Breast epithelium (tissue), 4 donors: ENCODE measurements at regions not wholly inside any gene's neighbourhood (a gene's known extent, or its start where the extent isn't known, plus 50 kb on each side); places are given as distances from the start of the nearest gene placed in this dataset.

Source experiments
- DNase-seq, 2 donors: peaks; one replicate each; pipeline ENCODE4 v3.0.0-alpha.2; 2019; ENCODE audit warnings: low spot score in 2 of 2
- H3K27ac ChIP-seq, 2 donors: fragments of 200-600 bp; sonication (generic) in 1 of 2; one replicate each; pipeline ENCODE4 v1.5.1; 2016 to 2019; ENCODE audit warnings: mild to moderate bottlenecking in 1 of 2
- H3K27me3 ChIP-seq, 2 donors: fragments of 200-600 bp; sonication (generic) in 1 of 2; one replicate each; pipeline versions ENCODE4 v1.5.1 to v1.6.0; 2017 to 2019; ENCODE audit warnings: control low read depth in 1 of 2, mild to moderate bottlenecking in 1 of 2
- H3K36me3 ChIP-seq: fragments of 200-600 bp; one replicate; pipeline ENCODE4 v1.5.1; 2019
- H3K4me1 ChIP-seq, 2 donors: fragments of 200-600 bp; sonication (generic); one replicate each; pipeline ENCODE4 v1.5.1; 2016 to 2019; ENCODE audit warnings: control low read depth in 1 of 2
- H3K4me3 ChIP-seq, 3 donors: fragments of 200-600 bp; sonication (generic); 1 replicate in 2 of 3; 2 replicates in 1 of 3; pipeline ENCODE4 v1.5.1; 2016 to 2019; ENCODE audit warnings: mild to moderate bottlenecking in 3 of 3, moderate library complexity in 2 of 3
- H3K9me3 ChIP-seq, 2 donors: fragments of 200-600 bp; sonication (generic) in 1 of 2; one replicate each; pipeline ENCODE4 v1.5.1; 2016 to 2019; ENCODE audit warnings: control low read depth in 1 of 2
- POLR2A ChIP-seq: fragments of 450-650 bp; IDR thresholded peaks from one replicate; pipeline ENCODE4 v1.6.1; 2016; ENCODE audit warnings: antibody characterized with exemption, mild to moderate bottlenecking, moderate library complexity
- POLR2AphosphoS5 ChIP-seq, 3 donors: sonication (generic); formaldehyde crosslinking; IDR thresholded peaks; one replicate each; pipeline ENCODE4 v1.6.1; 2017; ENCODE audit warnings: antibody characterized with exemption in 3 of 3
- intact Hi-C: fragments of 100-400 bp; cut with DNase I; formaldehyde crosslinking; loops from one replicate; pipeline ENCODE4 v1.15.1; 2023; ENCODE audit warnings: low total_unique reads
- TF ChIP-seq, protein P1 (sequence below), 3 donors: fragments of 450-650 bp; IDR thresholded peaks; one replicate each; pipeline ENCODE4 v1.5.1; 2016 to 2017; ENCODE audit warnings: antibody characterized with exemption in 3 of 3, mild to moderate bottlenecking in 3 of 3, moderate library complexity in 3 of 3

DNA sequence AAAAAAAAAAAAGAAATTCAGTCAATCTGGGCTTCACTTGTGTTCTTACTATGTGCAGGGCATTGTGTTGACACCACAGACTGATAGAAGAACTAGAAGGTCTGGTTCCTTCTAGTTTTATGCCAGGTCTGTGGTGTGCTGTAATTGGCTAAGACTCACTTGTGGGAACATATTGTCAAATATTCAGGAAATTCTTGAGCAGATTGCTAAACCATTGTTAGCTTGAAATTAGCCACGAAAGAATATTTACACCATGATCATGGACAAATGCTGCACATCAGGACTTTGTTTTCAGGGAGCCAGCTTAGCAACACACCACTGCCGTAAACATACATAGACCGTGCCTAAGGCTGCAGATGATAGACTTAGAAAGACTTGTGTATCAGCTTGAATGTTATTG lies 74.6 kb downstream of the GTPBP8 start:
- intact Hi-C loops: no loop called here
- no peaks in the 10 kb centered on the region for H3K27me3 ChIP-seq
- no peak for DNase-seq
- H3K27ac ChIP-seq: no peak overlapping the region
- peaks cover 0 to 9% of the 10 kb centered on the region in 2 donors for H3K9me3 ChIP-seq
- H3K4me3 ChIP-seq: no peak overlapping the region
- H3K4me1 ChIP-seq: no peaks in the 10 kb centered on the region
- H3K36me3 ChIP-seq: no peaks in the 10 kb centered on the region
- TF ChIP-seq POLR2AphosphoS5 (IDR thresholded peaks at IDR 0.05) (no peak), POLR2A (no peak)
- TF ChIP-seq, protein P1, sequence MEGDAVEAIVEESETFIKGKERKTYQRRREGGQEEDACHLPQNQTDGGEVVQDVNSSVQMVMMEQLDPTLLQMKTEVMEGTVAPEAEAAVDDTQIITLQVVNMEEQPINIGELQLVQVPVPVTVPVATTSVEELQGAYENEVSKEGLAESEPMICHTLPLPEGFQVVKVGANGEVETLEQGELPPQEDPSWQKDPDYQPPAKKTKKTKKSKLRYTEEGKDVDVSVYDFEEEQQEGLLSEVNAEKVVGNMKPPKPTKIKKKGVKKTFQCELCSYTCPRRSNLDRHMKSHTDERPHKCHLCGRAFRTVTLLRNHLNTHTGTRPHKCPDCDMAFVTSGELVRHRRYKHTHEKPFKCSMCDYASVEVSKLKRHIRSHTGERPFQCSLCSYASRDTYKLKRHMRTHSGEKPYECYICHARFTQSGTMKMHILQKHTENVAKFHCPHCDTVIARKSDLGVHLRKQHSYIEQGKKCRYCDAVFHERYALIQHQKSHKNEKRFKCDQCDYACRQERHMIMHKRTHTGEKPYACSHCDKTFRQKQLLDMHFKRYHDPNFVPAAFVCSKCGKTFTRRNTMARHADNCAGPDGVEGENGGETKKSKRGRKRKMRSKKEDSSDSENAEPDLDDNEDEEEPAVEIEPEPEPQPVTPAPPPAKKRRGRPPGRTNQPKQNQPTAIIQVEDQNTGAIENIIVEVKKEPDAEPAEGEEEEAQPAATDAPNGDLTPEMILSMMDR (IDR thresholded peaks at IDR 0.05): no peak

GRCh38 chr3:113070072-113070640 lies 79.4 kb downstream of the GTPBP8 start:
- Histone ChIP-seq H3K4me3 (no peak overlapping the region), H3K4me1 (no peaks in the 10 kb centered on the region), H3K27me3 (no peaks in the 10 kb centered on the region), H3K36me3 (no peaks in the 10 kb centered on the region), H3K9me3 (peaks cover 0 to 9% of the 10 kb centered on the region in 2 donors), H3K27ac (no peak overlapping the region)
- no peak for DNase-seq
- TF ChIP-seq POLR2AphosphoS5 (IDR thresholded peaks at IDR 0.05) (no peak), POLR2A (no peak)
- TF ChIP-seq, protein P1 (IDR thresholded peaks at IDR 0.05): no peak
- intact Hi-C loops: no loop called here

- intact Hi-C loops: no loop called here
- H3K4me3 ChIP-seq: no peak overlapping the region
- no peak overlapping the region for H3K27ac ChIP-seq
- no peak for DNase-seq
- no peaks in the 10 kb centered on the region for H3K4me1 ChIP-seq
- H3K9me3 ChIP-seq: peaks cover 0 to 4% of the 10 kb centered on the region in 2 donors
- H3K27me3 ChIP-seq: no peaks in the 10 kb centered on the region
- TF ChIP-seq, protein P1 (IDR thresholded peaks at IDR 0.05): no peak
- TF ChIP-seq POLR2AphosphoS5 (IDR thresholded peaks at IDR 0.05): no peak
- TF ChIP-seq POLR2A: no peak
- H3K36me3 ChIP-seq: no peaks in the 10 kb centered on the region
Observed at GRCh38 chr3:113070681-113071113, 79.9 kb downstream of the GTPBP8 start.

- Histone ChIP-seq H3K36me3 (no peaks in the 10 kb centered on the region), H3K27ac (no peak overlapping the region), H3K4me3 (no peak overlapping the region), H3K9me3 (no peaks in the 10 kb centered on the region), H3K4me1 (no peaks in the 10 kb centered on the region), H3K27me3 (no peaks in the 10 kb centered on the region)
- intact Hi-C loops: no loop called here
- DNase-seq: no peak
- TF ChIP-seq POLR2A: no peak
- no peak for TF ChIP-seq POLR2AphosphoS5 (IDR thresholded peaks at IDR 0.05)
- TF ChIP-seq, protein P1 (IDR thresholded peaks at IDR 0.05): no peak
Observed at GRCh38 chr3:113075588-113075987, 84.8 kb downstream of the GTPBP8 start.

DNA sequence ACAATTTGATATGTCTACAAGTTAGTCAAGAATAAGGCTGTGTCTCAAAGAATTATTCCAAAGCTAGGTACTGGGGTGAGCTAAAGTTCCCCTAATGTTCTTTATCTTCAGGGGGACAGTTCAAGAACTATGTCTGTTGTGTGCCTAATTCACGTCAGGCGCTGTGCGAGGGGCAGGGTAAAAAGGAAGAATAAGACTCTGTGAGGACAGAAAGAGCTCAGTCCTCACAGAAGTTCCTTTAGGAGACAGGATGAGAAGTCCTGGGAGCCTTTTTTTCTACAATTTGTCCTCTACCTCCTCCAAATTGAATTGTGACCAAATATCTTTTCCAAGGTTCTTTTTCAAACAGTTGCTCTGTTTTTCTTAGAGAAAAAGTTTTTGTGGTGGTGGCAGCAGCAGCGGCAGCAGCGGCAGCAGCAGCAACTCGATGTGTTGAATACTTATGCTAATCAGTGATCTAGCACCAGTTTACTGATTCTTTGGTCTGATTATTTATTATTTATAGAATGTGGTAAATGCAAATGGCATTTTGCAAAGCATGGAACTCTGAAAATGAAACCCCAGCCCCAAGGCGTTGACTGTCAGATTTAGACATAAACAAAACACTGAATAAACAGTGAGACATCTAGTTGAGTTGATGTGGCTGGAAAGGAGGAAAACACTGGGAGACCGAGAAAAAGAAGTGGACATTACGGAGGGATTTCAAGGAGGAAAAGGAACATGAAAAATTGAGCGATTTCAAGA lies 88.6 kb downstream of the GTPBP8 start:
- DNase-seq: no peak
- H3K4me3 ChIP-seq: no peak overlapping the region

More for the DNA sequence above, 88.6 kb downstream of the GTPBP8 start:
- no peaks in the 10 kb centered on the region for H3K36me3 ChIP-seq
- H3K27me3 ChIP-seq: no peaks in the 10 kb centered on the region
- no peak for TF ChIP-seq POLR2AphosphoS5 (IDR thresholded peaks at IDR 0.05)
- TF ChIP-seq, protein P1 (IDR thresholded peaks at IDR 0.05): no peak
- no peak for TF ChIP-seq POLR2A
- H3K9me3 ChIP-seq: no peaks in the 10 kb centered on the region
- no peak overlapping the region for H3K27ac ChIP-seq
- intact Hi-C loops: no loop called here
- no peaks in the 10 kb centered on the region for H3K4me1 ChIP-seq
